ENCODE measurements at regions not wholly inside any gene's neighbourhood (a gene's known extent, or its start where the extent isn't known, plus 50 kb on each side); places are given as distances from the start of the nearest gene placed in this dataset.

DNA sequence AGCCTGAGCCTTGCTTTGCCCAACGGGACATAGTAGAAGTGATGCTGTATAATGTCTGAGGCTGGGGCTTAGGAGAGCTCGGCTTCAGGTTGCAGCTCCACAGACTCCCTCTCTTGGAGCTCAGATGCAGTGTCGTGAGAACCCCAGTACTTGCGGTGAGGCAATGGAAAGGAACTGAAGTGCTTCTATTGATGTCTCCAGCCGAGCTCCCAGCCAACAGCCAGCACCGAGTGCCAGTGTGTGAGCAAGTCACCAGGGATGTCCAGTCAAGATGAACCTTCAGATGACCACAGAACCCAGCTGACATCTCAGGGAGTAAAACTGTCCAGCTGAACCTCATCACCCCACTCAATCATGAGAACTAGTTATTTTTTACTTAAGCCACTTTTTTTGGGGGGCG lies 268.1 kb downstream of the IRF8 start:
- Histone ChIP-seq H4K20me1 (ENCODE audit: insufficient read depth, low read length) (no peaks in the 10 kb centered on the region), H3K79me2 (ENCODE audit: insufficient read depth, low read length) (no peaks in the 10 kb centered on the region), H3K27me3 (ENCODE audit: insufficient read depth, low read length) (peaks cover 4% of the 10 kb centered on the region), H3K36me3 (ENCODE audit: insufficient read depth, low read length) (no peaks in the 10 kb centered on the region), H2AFZ (ENCODE audit: low read length) (no peak overlapping the region), H3K27ac (ENCODE audit: low read depth, low read length) (no peak overlapping the region), H3K4me3 (ENCODE audit: insufficient read depth, low read length) (no peak overlapping the region), H3K9me3 (ENCODE audit: low read depth, low read length) (peaks cover 3% of the 10 kb centered on the region), H3K4me2 (ENCODE audit: insufficient read depth, low read length) (no peak overlapping the region), H3K4me1 (ENCODE audit: insufficient read depth, low read length) (no peaks in the 10 kb centered on the region)
- TF ChIP-seq, protein P1, sequence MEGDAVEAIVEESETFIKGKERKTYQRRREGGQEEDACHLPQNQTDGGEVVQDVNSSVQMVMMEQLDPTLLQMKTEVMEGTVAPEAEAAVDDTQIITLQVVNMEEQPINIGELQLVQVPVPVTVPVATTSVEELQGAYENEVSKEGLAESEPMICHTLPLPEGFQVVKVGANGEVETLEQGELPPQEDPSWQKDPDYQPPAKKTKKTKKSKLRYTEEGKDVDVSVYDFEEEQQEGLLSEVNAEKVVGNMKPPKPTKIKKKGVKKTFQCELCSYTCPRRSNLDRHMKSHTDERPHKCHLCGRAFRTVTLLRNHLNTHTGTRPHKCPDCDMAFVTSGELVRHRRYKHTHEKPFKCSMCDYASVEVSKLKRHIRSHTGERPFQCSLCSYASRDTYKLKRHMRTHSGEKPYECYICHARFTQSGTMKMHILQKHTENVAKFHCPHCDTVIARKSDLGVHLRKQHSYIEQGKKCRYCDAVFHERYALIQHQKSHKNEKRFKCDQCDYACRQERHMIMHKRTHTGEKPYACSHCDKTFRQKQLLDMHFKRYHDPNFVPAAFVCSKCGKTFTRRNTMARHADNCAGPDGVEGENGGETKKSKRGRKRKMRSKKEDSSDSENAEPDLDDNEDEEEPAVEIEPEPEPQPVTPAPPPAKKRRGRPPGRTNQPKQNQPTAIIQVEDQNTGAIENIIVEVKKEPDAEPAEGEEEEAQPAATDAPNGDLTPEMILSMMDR (IDR thresholded peaks at IDR 0.05; ENCODE audit: extremely low read depth, low read depth, low read length) = no peak
- DNase-seq (ENCODE audit: insufficient read length, low spot score, missing footprints) = no peak

DNA sequence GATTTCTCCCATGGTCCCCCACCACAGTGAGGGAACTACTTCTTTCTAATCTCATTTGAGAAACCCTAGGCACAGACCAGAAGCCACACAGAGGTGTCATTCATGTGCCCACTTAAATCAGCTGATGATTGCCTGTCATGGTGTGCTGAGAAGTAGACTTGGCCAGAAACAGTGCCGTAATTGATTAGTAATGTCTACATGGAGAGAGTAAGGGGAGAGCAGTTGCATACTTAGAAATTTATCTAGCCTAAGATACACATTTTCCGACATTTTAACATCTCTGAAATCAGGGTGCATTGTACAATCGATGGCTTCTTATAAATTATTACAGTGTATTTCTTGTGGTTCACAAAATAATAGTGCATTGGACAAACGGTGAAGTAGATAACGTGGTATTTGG lies 271.8 kb downstream of the IRF8 start:
- H3K9me3 ChIP-seq (ENCODE audit: low read depth, low read length) = no peaks in the 10 kb centered on the region
- no peak overlapping the region for H3K4me2 ChIP-seq (ENCODE audit: insufficient read depth, low read length)
- TF ChIP-seq, protein P1 (IDR thresholded peaks at IDR 0.05; ENCODE audit: extremely low read depth, low read depth, low read length) = no peak
- no peak overlapping the region for H2AFZ ChIP-seq (ENCODE audit: low read length)
- no peak overlapping the region for H3K4me3 ChIP-seq (ENCODE audit: insufficient read depth, low read length)
- no peaks in the 10 kb centered on the region for H4K20me1 ChIP-seq (ENCODE audit: insufficient read depth, low read length)
- no peak overlapping the region for H3K27ac ChIP-seq (ENCODE audit: low read depth, low read length)
- H3K27me3 ChIP-seq (ENCODE audit: insufficient read depth, low read length) = peaks cover 17% of the 10 kb centered on the region
- no peaks in the 10 kb centered on the region for H3K36me3 ChIP-seq (ENCODE audit: insufficient read depth, low read length)
- no peaks in the 10 kb centered on the region for H3K79me2 ChIP-seq (ENCODE audit: insufficient read depth, low read length)
- no peaks in the 10 kb centered on the region for H3K4me1 ChIP-seq (ENCODE audit: insufficient read depth, low read length)
- DNase-seq (ENCODE audit: insufficient read length, low spot score, missing footprints) = no peak

DNA sequence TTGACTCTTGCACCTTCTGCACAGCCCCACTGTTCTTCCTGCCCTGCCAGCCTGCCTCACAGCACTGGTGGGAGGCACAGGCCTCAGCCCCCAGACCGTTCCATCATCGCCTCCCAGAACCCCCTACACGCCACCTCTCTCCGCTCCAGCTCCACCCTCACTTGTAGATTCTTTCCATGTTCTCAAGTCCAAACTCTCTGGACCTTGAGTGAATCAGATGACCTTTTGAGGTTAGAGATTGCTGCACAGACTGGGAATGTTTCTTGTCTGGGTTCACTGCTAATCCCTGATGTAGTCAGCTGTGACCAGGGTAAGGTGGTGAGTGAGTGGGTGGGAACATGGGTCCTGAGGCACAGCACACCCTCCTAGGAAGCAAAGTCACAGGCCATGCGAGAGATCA lies 272.4 kb downstream of the IRF8 start:
- TF ChIP-seq, protein P1 (IDR thresholded peaks at IDR 0.05; ENCODE audit: extremely low read depth, low read depth, low read length) = no peak
- Histone ChIP-seq H3K27me3 (ENCODE audit: insufficient read depth, low read length) (peaks cover 17% of the 10 kb centered on the region), H3K9me3 (ENCODE audit: low read depth, low read length) (no peaks in the 10 kb centered on the region), H3K79me2 (ENCODE audit: insufficient read depth, low read length) (no peaks in the 10 kb centered on the region), H3K4me3 (ENCODE audit: insufficient read depth, low read length) (no peak overlapping the region), H4K20me1 (ENCODE audit: insufficient read depth, low read length) (no peaks in the 10 kb centered on the region), H2AFZ (ENCODE audit: low read length) (no peak overlapping the region), H3K36me3 (ENCODE audit: insufficient read depth, low read length) (no peaks in the 10 kb centered on the region), H3K4me1 (ENCODE audit: insufficient read depth, low read length) (no peaks in the 10 kb centered on the region), H3K27ac (ENCODE audit: low read depth, low read length) (no peak overlapping the region), H3K4me2 (ENCODE audit: insufficient read depth, low read length) (no peak overlapping the region)
- no peak for DNase-seq (ENCODE audit: insufficient read length, low spot score, missing footprints)

DNA sequence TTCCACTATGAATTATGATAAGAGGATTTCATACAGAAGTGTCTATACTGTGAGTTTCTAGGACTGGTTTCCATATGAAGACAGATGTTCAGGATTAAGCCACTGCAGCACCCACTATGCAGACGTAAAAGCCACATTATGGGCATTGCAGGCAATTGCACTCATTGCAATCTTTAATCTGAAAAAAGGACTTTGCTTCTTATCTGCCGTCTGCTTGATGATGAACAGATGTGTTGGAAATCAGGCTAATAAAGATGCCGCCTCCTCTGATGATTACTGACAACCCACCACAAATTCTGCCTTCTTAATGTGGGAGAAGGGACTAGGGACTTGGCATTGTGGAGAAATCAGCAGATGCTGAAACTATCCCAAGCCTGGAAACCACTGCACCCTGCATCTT lies 276.9 kb downstream of the IRF8 start:
- Histone ChIP-seq H3K27ac (ENCODE audit: low read depth, low read length) (no peak overlapping the region), H3K4me3 (ENCODE audit: insufficient read depth, low read length) (no peak overlapping the region), H3K27me3 (ENCODE audit: insufficient read depth, low read length) (peaks cover 13% of the 10 kb centered on the region), H2AFZ (ENCODE audit: low read length) (no peak overlapping the region), H3K9me3 (ENCODE audit: low read depth, low read length) (no peaks in the 10 kb centered on the region), H3K79me2 (ENCODE audit: insufficient read depth, low read length) (no peaks in the 10 kb centered on the region), H3K36me3 (ENCODE audit: insufficient read depth, low read length) (no peaks in the 10 kb centered on the region), H3K4me1 (ENCODE audit: insufficient read depth, low read length) (no peaks in the 10 kb centered on the region), H4K20me1 (ENCODE audit: insufficient read depth, low read length) (no peaks in the 10 kb centered on the region), H3K4me2 (ENCODE audit: insufficient read depth, low read length) (no peak overlapping the region)
- no peak for DNase-seq (ENCODE audit: insufficient read length, low spot score, missing footprints)
- TF ChIP-seq, protein P1 (IDR thresholded peaks at IDR 0.05; ENCODE audit: extremely low read depth, low read depth, low read length) = no peak
